ENCODE measurements at regions not wholly inside any gene's neighbourhood (a gene's known extent, or its start where the extent isn't known, plus 50 kb on each side); places are given as distances from the start of the nearest gene placed in this dataset.

DNA sequence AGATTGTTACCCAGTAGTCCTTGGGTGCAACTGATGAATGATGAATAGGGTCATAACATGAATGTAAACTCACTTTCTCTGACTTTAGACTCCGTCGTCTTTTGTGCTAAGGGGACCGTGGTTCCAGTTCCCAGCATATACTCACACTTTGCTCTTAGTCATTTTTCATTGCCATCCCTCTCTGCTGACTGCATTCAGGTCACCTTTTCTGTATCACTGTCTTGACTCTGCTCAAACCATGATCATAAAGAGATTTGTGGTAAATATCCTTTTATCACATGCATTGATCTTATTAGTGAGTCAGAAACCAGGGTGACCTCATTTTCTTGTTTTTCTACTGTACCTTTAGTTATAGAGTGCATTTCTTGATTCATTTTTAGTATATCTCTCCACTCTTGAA lies 141.1 kb upstream of the AGR3 start:
- TF ChIP-seq, protein P1, sequence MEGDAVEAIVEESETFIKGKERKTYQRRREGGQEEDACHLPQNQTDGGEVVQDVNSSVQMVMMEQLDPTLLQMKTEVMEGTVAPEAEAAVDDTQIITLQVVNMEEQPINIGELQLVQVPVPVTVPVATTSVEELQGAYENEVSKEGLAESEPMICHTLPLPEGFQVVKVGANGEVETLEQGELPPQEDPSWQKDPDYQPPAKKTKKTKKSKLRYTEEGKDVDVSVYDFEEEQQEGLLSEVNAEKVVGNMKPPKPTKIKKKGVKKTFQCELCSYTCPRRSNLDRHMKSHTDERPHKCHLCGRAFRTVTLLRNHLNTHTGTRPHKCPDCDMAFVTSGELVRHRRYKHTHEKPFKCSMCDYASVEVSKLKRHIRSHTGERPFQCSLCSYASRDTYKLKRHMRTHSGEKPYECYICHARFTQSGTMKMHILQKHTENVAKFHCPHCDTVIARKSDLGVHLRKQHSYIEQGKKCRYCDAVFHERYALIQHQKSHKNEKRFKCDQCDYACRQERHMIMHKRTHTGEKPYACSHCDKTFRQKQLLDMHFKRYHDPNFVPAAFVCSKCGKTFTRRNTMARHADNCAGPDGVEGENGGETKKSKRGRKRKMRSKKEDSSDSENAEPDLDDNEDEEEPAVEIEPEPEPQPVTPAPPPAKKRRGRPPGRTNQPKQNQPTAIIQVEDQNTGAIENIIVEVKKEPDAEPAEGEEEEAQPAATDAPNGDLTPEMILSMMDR (IDR thresholded peaks at IDR 0.05), result no peak
- no peak for TF ChIP-seq POLR2A (IDR thresholded peaks at IDR 0.05)
